Esophagus squamous epithelium (tissue), 4 donors: ENCODE measurements at regions not wholly inside any gene's neighbourhood (a gene's known extent, or its start where the extent isn't known, plus 50 kb on each side); places are given as distances from the start of the nearest gene placed in this dataset.

ENCODE experiments used
- CTCF ChIP-seq, 6 experiments: fragments of 450-650 bp in 4 of 6; fragments of 200-600 bp in 2 of 6; sonication (generic) in 2 of 6; IDR thresholded peaks; one replicate each; pipeline ENCODE4 v1.5.1; 2016 to 2019; ENCODE audit warnings: antibody characterized with exemption in 6 of 6, mild to moderate bottlenecking in 4 of 6, moderate library complexity in 4 of 6
- POLR2A ChIP-seq, 4 donors: fragments of 450-650 bp; IDR thresholded peaks; one replicate each; pipeline ENCODE4 v1.6.1; 2017; ENCODE audit warnings: antibody characterized with exemption in 4 of 4, mild to moderate bottlenecking in 4 of 4, moderate library complexity in 3 of 4

- TF ChIP-seq POLR2A (IDR thresholded peaks at IDR 0.05) (no peak), CTCF (IDR thresholded peaks at IDR 0.05) (no peak)
Measured at GRCh38 chr12:115810122-115810901, 467.2 kb downstream of the MED13L start.
